HEK293 (cell line): ENCODE measurements at regions not wholly inside any gene's neighbourhood (a gene's known extent, or its start where the extent isn't known, plus 50 kb on each side); places are given as distances from the start of the nearest gene placed in this dataset.

Experiments used
- CTCF ChIP-seq: fragments of 450-650 bp; formaldehyde crosslinking; IDR thresholded peaks from 2 replicates; pipeline ENCODE4 v1.5.1; 2016; ENCODE audit warnings: missing biosample characterization, missing genetic modification characterization
- OSR2 ChIP-seq: fragments of 450-650 bp; formaldehyde crosslinking; IDR thresholded peaks from 2 replicates; pipeline ENCODE4 v1.5.1; 2016; ENCODE audit warnings: missing biosample characterization, missing genetic modification characterization
- ZNF302 ChIP-seq: fragments of 450-650 bp; formaldehyde crosslinking; IDR thresholded peaks from 2 replicates; pipeline ENCODE4 v1.5.1; 2016; ENCODE audit warnings: missing biosample characterization, missing genetic modification characterization, low read depth
- TF ChIP-seq, protein P1 (sequence below): fragments of 450-650 bp; formaldehyde crosslinking; IDR thresholded peaks from 2 replicates; pipeline ENCODE4 v1.5.1; 2017; ENCODE audit warnings: missing biosample characterization, mild to moderate bottlenecking, missing genetic modification characterization, moderate library complexity
- TF ChIP-seq, protein P2 (sequence below): fragments of 450-650 bp; formaldehyde crosslinking; IDR thresholded peaks from 2 replicates; pipeline ENCODE4 v1.5.1; 2016; ENCODE audit warnings: missing biosample characterization, missing genetic modification characterization, low read depth

DNA sequence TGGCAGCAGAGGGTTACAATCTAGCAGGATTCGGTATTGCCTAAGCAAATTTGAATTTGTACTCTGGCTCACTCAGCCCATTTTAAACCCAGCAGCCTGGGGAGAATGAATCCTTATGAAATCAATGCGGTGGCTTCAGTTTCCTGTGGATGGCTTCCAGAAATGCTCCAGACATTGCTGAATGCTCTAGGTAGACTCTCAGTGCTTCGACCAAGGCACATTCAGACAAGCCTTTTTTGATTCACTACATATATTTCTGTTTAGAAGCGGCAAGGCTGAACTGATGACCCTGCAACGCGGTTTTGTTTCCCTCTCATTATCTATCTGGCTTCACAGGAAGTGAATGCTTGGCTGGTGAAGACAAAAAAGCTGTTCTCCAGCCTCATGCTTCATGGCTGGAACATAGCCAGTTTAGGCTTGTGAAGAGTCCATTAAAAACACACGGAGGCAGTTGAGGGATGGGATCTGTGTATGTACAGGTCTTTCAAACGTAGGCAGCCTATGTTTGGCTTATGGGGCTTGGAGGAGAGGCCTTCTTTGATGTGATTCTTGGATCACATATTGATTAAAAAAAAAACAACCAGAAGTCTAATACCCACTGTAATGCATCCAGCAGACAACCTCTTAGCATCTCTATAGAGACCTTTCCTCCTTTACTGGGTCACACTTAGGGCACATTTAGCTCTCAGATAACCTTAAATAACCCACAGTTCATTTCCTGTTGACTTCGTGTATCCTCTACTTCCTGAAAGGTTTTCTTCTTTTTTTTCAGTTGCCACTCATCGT, 400.2 kb upstream of the TBL1XR1 start:
- no peak for TF ChIP-seq OSR2 (tag by site-specific recombination)
- TF ChIP-seq, protein P1, sequence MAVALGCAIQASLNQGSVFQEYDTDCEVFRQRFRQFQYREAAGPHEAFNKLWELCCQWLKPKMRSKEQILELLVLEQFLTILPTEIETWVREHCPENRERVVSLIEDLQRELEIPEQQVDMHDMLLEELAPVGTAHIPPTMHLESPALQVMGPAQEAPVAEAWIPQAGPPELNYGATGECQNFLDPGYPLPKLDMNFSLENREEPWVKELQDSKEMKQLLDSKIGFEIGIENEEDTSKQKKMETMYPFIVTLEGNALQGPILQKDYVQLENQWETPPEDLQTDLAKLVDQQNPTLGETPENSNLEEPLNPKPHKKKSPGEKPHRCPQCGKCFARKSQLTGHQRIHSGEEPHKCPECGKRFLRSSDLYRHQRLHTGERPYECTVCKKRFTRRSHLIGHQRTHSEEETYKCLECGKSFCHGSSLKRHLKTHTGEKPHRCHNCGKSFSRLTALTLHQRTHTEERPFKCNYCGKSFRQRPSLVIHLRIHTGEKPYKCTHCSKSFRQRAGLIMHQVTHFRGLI (tag by site-specific recombination): no peak
- no peak for TF ChIP-seq CTCF (tag by site-specific recombination)
- no peak for TF ChIP-seq ZNF302
- TF ChIP-seq, protein P2, sequence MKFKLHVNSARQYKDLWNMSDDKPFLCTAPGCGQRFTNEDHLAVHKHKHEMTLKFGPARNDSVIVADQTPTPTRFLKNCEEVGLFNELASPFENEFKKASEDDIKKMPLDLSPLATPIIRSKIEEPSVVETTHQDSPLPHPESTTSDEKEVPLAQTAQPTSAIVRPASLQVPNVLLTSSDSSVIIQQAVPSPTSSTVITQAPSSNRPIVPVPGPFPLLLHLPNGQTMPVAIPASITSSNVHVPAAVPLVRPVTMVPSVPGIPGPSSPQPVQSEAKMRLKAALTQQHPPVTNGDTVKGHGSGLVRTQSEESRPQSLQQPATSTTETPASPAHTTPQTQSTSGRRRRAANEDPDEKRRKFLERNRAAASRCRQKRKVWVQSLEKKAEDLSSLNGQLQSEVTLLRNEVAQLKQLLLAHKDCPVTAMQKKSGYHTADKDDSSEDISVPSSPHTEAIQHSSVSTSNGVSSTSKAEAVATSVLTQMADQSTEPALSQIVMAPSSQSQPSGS (tag by site-specific recombination): no peak
